HL-60 (cell line): ENCODE measurements at regions not wholly inside any gene's neighbourhood (a gene's known extent, or its start where the extent isn't known, plus 50 kb on each side); places are given as distances from the start of the nearest gene placed in this dataset.

Experiments used
- DNase-seq, 2 experiments: peaks; one replicate each; pipeline ENCODE4 v3.0.0-alpha.2; 2010 to 2020; ENCODE audit warnings: low read depth in 1 of 2, low spot score in 1 of 2
- H3K27ac ChIP-seq: fragments of 250-450 bp; sonication (Bioruptor Pico); replicated peaks from 2 replicates; pipeline ENCODE4 v1.5.1; 2020; ENCODE audit warnings: mild to moderate bottlenecking, moderate library complexity
- H3K27me3 ChIP-seq: fragments of 250-450 bp; sonication (Bioruptor Pico); 2 replicates; pipeline ENCODE4 v1.5.1; 2021; ENCODE audit warnings: mild to moderate bottlenecking, moderate library complexity; ENCODE audit not compliant: insufficient read depth, poor library complexity, severe bottlenecking
- H3K4me3 ChIP-seq: replicated peaks from 2 replicates; pipeline ENCODE4 v1.5.1; 2011; ENCODE audit warnings: mild to moderate bottlenecking, control low read depth, low read length; ENCODE audit not compliant: insufficient read depth
- CTCF ChIP-seq: IDR thresholded peaks from one replicate; pipeline ENCODE4 v1.5.1; 2011; ENCODE audit warnings: low read length, control low read depth, inconsistent platforms; ENCODE audit not compliant: insufficient read depth
- GABPA ChIP-seq: IDR thresholded peaks from 2 replicates; pipeline ENCODE4 v1.6.1; 2012; ENCODE audit warnings: low read depth
- POLR2AphosphoS5 ChIP-seq: IDR thresholded peaks from 2 replicates; pipeline ENCODE4 v1.6.1; 2012; ENCODE audit warnings: low read depth
- REST ChIP-seq: IDR thresholded peaks from 2 replicates; pipeline ENCODE4 v1.6.1; 2012; ENCODE audit warnings: low read depth; ENCODE audit not compliant: insufficient replicate concordance
- SPI1 ChIP-seq: IDR thresholded peaks from 2 replicates; pipeline ENCODE4 v1.6.1; 2012; ENCODE audit warnings: low read depth, mild to moderate bottlenecking, borderline replicate concordance

- no peak for TF ChIP-seq REST
- no peak for TF ChIP-seq CTCF
- no peak for TF ChIP-seq GABPA
- no peak for TF ChIP-seq POLR2AphosphoS5
- no peak for TF ChIP-seq SPI1
- no peak for DNase-seq
- Histone ChIP-seq H3K4me3 (no peak overlapping the region), H3K27ac (no peak overlapping the region), H3K27me3 (no peaks in the 10 kb centered on the region)
Observed at GRCh38 chr2:164138750-164139149, 402.9 kb upstream of the FIGN start.

- no peak for DNase-seq
- Histone ChIP-seq H3K27me3 (no peaks in the 10 kb centered on the region), H3K27ac (no peak overlapping the region), H3K4me3 (no peak overlapping the region)
- TF ChIP-seq GABPA, result no peak
- no peak for TF ChIP-seq REST
- TF ChIP-seq CTCF, result no peak
- no peak for TF ChIP-seq POLR2AphosphoS5
Observed at GRCh38 chr2:164134336-164134735, 398.5 kb upstream of the FIGN start.

- Histone ChIP-seq H3K27ac (no peak overlapping the region), H3K27me3 (no peaks in the 10 kb centered on the region), H3K4me3 (no peak overlapping the region)
- TF ChIP-seq REST (no peak), POLR2AphosphoS5 (no peak), GABPA (no peak), CTCF (no peak), SPI1 (no peak)
- DNase-seq, result no peak
Observed at GRCh38 chr2:164127971-164128527, 392.2 kb upstream of the FIGN start.
